ENCODE measurements at regions not wholly inside any gene's neighbourhood (a gene's known extent, or its start where the extent isn't known, plus 50 kb on each side); places are given as distances from the start of the nearest gene placed in this dataset.

- no peak for DNase-seq
- no peaks in the 10 kb centered on the region for H3K36me3 ChIP-seq (ENCODE audit: insufficient read depth, low read length)
- no peaks in the 10 kb centered on the region for H3K79me2 ChIP-seq (ENCODE audit: insufficient read depth, low read length)
- no peak for ATAC-seq (ENCODE audit: insufficient read depth, low read depth)
- no peak overlapping the region for H3K9ac ChIP-seq (ENCODE audit: low read depth, low read length)
- no peaks in the 10 kb centered on the region for H3K27me3 ChIP-seq (ENCODE audit: insufficient read depth, low read length, poor library complexity)
- H3K27ac ChIP-seq (ENCODE audit: low read length), result no peak overlapping the region
- no peak overlapping the region for H2AFZ ChIP-seq (ENCODE audit: low read depth, low read length)
- H3K9me3 ChIP-seq (ENCODE audit: insufficient read depth, low read length, severe bottlenecking), result no peaks in the 10 kb centered on the region
- H3K4me2 ChIP-seq (ENCODE audit: insufficient read depth, low read length), result no peak overlapping the region
- no peak for TF ChIP-seq CTCF (IDR thresholded peaks at IDR 0.05; ENCODE audit: borderline replicate concordance, extremely low read depth, low read length, poor library complexity, severe bottlenecking)
- TF ChIP-seq EZH2 (IDR thresholded peaks at IDR 0.05; ENCODE audit: borderline replicate concordance, low read depth, low read length, severe bottlenecking), result no peak
- no peaks in the 10 kb centered on the region for H3K4me1 ChIP-seq (ENCODE audit: insufficient read depth, low read length)
- H4K20me1 ChIP-seq (ENCODE audit: insufficient read depth, low read length), result no peaks in the 10 kb centered on the region
- H3K4me3 ChIP-seq (ENCODE audit: low read depth in 1 of 2, low read length in 2 of 2), result no peak overlapping the region
Observed at GRCh38 chr20:47872341-47872740, 87.1 kb upstream of the SULF2 start.

GRCh38 chr20:47870475-47870874 lies 85.2 kb upstream of the SULF2 start:
- H4K20me1 ChIP-seq (ENCODE audit: insufficient read depth, low read length), result no peaks in the 10 kb centered on the region
- H3K9me3 ChIP-seq (ENCODE audit: insufficient read depth, low read length, severe bottlenecking), result no peaks in the 10 kb centered on the region
- no peak overlapping the region for H3K4me3 ChIP-seq (ENCODE audit: low read depth in 1 of 2, low read length in 2 of 2)
- no peak overlapping the region for H3K4me2 ChIP-seq (ENCODE audit: insufficient read depth, low read length)
- H3K79me2 ChIP-seq (ENCODE audit: insufficient read depth, low read length), result no peaks in the 10 kb centered on the region
- TF ChIP-seq EZH2 (IDR thresholded peaks at IDR 0.05; ENCODE audit: borderline replicate concordance, low read depth, low read length, severe bottlenecking) (no peak), CTCF (IDR thresholded peaks at IDR 0.05; ENCODE audit: borderline replicate concordance, extremely low read depth, low read length, poor library complexity, severe bottlenecking) (no peak)
- no peaks in the 10 kb centered on the region for H3K4me1 ChIP-seq (ENCODE audit: insufficient read depth, low read length)
- no peak for DNase-seq
- ATAC-seq (ENCODE audit: insufficient read depth, low read depth), result no peak
- no peak overlapping the region for H2AFZ ChIP-seq (ENCODE audit: low read depth, low read length)
- no peaks in the 10 kb centered on the region for H3K27me3 ChIP-seq (ENCODE audit: insufficient read depth, low read length, poor library complexity)
- no peaks in the 10 kb centered on the region for H3K36me3 ChIP-seq (ENCODE audit: insufficient read depth, low read length)
- no peak overlapping the region for H3K27ac ChIP-seq (ENCODE audit: low read length)
- H3K9ac ChIP-seq (ENCODE audit: low read depth, low read length), result no peak overlapping the region

- Histone ChIP-seq H3K4me2 (ENCODE audit: insufficient read depth, low read length) (no peak overlapping the region), H3K27me3 (ENCODE audit: insufficient read depth, low read length, poor library complexity) (peaks cover 3% of the 10 kb centered on the region), H3K4me1 (ENCODE audit: insufficient read depth, low read length) (no peaks in the 10 kb centered on the region), H2AFZ (ENCODE audit: low read depth, low read length) (no peak overlapping the region), H3K9ac (ENCODE audit: low read depth, low read length) (no peak overlapping the region), H4K20me1 (ENCODE audit: insufficient read depth, low read length) (no peaks in the 10 kb centered on the region), H3K79me2 (ENCODE audit: insufficient read depth, low read length) (no peaks in the 10 kb centered on the region), H3K9me3 (ENCODE audit: insufficient read depth, low read length, severe bottlenecking) (no peaks in the 10 kb centered on the region), H3K27ac (ENCODE audit: low read length) (no peak overlapping the region), H3K36me3 (ENCODE audit: insufficient read depth, low read length) (no peaks in the 10 kb centered on the region), H3K4me3 (ENCODE audit: low read depth in 1 of 2, low read length in 2 of 2) (no peak overlapping the region)
- TF ChIP-seq CTCF (IDR thresholded peaks at IDR 0.05; ENCODE audit: borderline replicate concordance, extremely low read depth, low read length, poor library complexity, severe bottlenecking), result no peak
- no peak for TF ChIP-seq EZH2 (IDR thresholded peaks at IDR 0.05; ENCODE audit: borderline replicate concordance, low read depth, low read length, severe bottlenecking)
- no peak for ATAC-seq (ENCODE audit: insufficient read depth, low read depth)
- DNase-seq, result no peak
Observed at GRCh38 chr20:47868744-47869143, 83.5 kb upstream of the SULF2 start.

- peaks cover 3% of the 10 kb centered on the region for H3K27me3 ChIP-seq (ENCODE audit: insufficient read depth, low read length, poor library complexity)
- ATAC-seq (ENCODE audit: insufficient read depth, low read depth) (no peak), DNase-seq (no peak)
- no peaks in the 10 kb centered on the region for H4K20me1 ChIP-seq (ENCODE audit: insufficient read depth, low read length)
- H3K79me2 ChIP-seq (ENCODE audit: insufficient read depth, low read length), result no peaks in the 10 kb centered on the region
- no peak overlapping the region for H3K4me2 ChIP-seq (ENCODE audit: insufficient read depth, low read length)
- TF ChIP-seq CTCF (IDR thresholded peaks at IDR 0.05; ENCODE audit: borderline replicate concordance, extremely low read depth, low read length, poor library complexity, severe bottlenecking), result no peak
- no peak for TF ChIP-seq EZH2 (IDR thresholded peaks at IDR 0.05; ENCODE audit: borderline replicate concordance, low read depth, low read length, severe bottlenecking)
- H3K27ac ChIP-seq (ENCODE audit: low read length), result no peak overlapping the region
- H3K36me3 ChIP-seq (ENCODE audit: insufficient read depth, low read length), result no peaks in the 10 kb centered on the region
- H3K9me3 ChIP-seq (ENCODE audit: insufficient read depth, low read length, severe bottlenecking), result no peaks in the 10 kb centered on the region
- no peak overlapping the region for H2AFZ ChIP-seq (ENCODE audit: low read depth, low read length)
- H3K4me1 ChIP-seq (ENCODE audit: insufficient read depth, low read length), result no peaks in the 10 kb centered on the region
- no peak overlapping the region for H3K4me3 ChIP-seq (ENCODE audit: low read depth in 1 of 2, low read length in 2 of 2)
- no peak overlapping the region for H3K9ac ChIP-seq (ENCODE audit: low read depth, low read length)
Observed at GRCh38 chr20:47868236-47868635, 83.0 kb upstream of the SULF2 start.
